Progenitor cell of endocrine pancreas (in vitro differentiated cells): ENCODE measurements at regions not wholly inside any gene's neighbourhood (a gene's known extent, or its start where the extent isn't known, plus 50 kb on each side); places are given as distances from the start of the nearest gene placed in this dataset.

Experiments used
- DNase-seq: peaks from one replicate; pipeline ENCODE4 v3.0.0; 2021; ENCODE audit warnings: low spot score; ENCODE audit not compliant: unreplicated experiment
- H3K27ac Mint-ChIP-seq: 2 replicates; pipeline ENCODE4 v1.8.0; 2021; ENCODE audit warnings: mild to moderate bottlenecking, moderate library complexity, mixed read lengths
- H3K27me3 Mint-ChIP-seq: 2 replicates; pipeline ENCODE4 v1.8.0; 2021; ENCODE audit warnings: mixed read lengths
- H3K36me3 Mint-ChIP-seq: 2 replicates; pipeline ENCODE4 v1.8.0; 2022; ENCODE audit warnings: mixed read lengths; ENCODE audit not compliant: insufficient read depth
- H3K4me1 Mint-ChIP-seq: 2 replicates; pipeline ENCODE4 v1.8.0; 2021; ENCODE audit warnings: low read depth, mixed read lengths
- H3K4me3 Mint-ChIP-seq: 2 replicates; pipeline ENCODE4 v1.8.0; 2021; ENCODE audit warnings: low read depth, mild to moderate bottlenecking, moderate library complexity, mixed read lengths
- H3K9me3 Mint-ChIP-seq: 2 replicates; pipeline ENCODE4 v1.8.0; 2021; ENCODE audit warnings: low read depth, mixed read lengths
- TF ChIP-seq, protein P1 (sequence below): fragments of 200-600 bp; sonication (generic); IDR thresholded peaks from one replicate; pipeline ENCODE4 v1.5.0; 2021; ENCODE audit warnings: antibody characterized with exemption, mild to moderate bottlenecking; ENCODE audit not compliant: unreplicated experiment

DNA sequence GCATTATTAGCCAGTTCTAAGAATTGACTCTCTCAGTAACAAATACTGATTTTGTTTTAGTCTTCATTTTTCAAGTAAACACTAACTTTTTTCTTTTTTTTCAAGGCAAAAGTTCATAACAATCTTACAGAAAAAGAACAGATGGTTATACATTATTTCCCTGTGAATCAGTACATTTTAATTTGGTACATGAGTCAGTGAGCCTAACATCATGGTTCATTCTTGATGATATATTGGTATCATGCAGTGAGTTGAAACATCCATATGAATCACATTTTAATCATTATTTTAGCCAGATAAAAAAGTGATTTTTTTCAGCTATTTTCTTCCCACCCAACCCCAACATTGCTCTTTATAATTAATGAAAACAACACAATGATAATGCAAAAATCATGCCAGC is 184.3 kb upstream of the TACR3 start:
- TF ChIP-seq, protein P1, sequence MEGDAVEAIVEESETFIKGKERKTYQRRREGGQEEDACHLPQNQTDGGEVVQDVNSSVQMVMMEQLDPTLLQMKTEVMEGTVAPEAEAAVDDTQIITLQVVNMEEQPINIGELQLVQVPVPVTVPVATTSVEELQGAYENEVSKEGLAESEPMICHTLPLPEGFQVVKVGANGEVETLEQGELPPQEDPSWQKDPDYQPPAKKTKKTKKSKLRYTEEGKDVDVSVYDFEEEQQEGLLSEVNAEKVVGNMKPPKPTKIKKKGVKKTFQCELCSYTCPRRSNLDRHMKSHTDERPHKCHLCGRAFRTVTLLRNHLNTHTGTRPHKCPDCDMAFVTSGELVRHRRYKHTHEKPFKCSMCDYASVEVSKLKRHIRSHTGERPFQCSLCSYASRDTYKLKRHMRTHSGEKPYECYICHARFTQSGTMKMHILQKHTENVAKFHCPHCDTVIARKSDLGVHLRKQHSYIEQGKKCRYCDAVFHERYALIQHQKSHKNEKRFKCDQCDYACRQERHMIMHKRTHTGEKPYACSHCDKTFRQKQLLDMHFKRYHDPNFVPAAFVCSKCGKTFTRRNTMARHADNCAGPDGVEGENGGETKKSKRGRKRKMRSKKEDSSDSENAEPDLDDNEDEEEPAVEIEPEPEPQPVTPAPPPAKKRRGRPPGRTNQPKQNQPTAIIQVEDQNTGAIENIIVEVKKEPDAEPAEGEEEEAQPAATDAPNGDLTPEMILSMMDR, result no peak
- no peaks in the 10 kb centered on the region for H3K4me1 Mint-ChIP-seq
- no peaks in the 10 kb centered on the region for H3K36me3 Mint-ChIP-seq
- H3K27ac Mint-ChIP-seq, result no peak overlapping the region
- DNase-seq, result no peak
- H3K4me3 Mint-ChIP-seq, result no peak overlapping the region
- no peaks in the 10 kb centered on the region for H3K27me3 Mint-ChIP-seq
- H3K9me3 Mint-ChIP-seq, result peaks cover 9% of the 10 kb centered on the region

DNA sequence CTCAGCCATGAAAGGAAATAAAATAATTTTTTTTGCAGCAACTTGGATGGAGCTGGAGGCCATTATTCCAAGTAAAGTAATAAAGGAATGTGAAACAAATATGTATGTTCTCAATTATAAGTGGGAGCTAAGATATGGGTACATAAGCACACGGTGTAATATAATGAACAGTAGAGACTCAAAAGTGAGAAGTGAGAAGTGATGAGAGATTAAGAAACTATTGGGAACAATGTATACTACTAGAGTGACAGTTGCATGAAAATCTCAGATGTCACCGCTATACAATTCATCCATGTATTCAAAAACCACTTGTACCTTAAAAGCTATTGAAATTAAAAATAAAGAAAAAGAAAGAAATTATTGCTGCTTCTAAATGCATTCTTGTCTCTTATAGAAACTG is 182.9 kb upstream of the TACR3 start:
- TF ChIP-seq, protein P1, result no peak
- no peak overlapping the region for H3K4me3 Mint-ChIP-seq
- no peaks in the 10 kb centered on the region for H3K36me3 Mint-ChIP-seq
- DNase-seq, result no peak
- H3K27me3 Mint-ChIP-seq, result no peaks in the 10 kb centered on the region
- H3K27ac Mint-ChIP-seq, result no peak overlapping the region
- H3K4me1 Mint-ChIP-seq, result no peaks in the 10 kb centered on the region
- H3K9me3 Mint-ChIP-seq, result peaks cover 9% of the 10 kb centered on the region

DNA sequence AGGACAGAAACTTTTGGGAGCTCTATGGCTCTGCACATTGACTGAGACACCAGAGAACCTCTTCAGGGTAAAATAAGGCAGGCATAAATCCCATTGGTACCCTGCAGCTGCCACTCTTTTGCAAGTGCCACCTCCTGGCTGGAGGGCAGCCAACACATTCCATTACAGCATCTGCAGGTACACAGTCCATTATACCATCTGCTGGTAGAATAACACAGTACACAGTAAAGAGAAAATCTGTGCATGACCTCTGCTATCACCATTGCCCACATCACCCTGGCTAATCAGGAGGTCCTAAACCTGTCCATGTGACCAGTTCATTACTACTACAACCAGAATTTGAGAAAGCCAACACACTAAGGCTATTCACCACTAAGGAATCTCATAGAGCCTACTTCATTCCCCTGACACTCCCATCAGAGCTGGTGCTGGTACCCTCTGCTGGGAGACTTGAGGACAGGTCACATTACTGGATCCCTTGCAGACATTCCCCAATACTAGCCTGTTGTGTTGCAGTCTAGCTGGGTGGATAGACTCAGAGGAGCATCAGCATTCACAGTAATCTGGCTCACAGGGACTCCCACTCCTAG is 176.2 kb upstream of the TACR3 start:
- Mint-ChIP-seq H3K27ac (no peak overlapping the region), H3K36me3 (no peaks in the 10 kb centered on the region), H3K4me1 (no peaks in the 10 kb centered on the region), H3K27me3 (no peaks in the 10 kb centered on the region), H3K9me3 (peaks cover 6% of the 10 kb centered on the region), H3K4me3 (no peak overlapping the region)
- no peak for DNase-seq
- TF ChIP-seq, protein P1, result no peak

DNA sequence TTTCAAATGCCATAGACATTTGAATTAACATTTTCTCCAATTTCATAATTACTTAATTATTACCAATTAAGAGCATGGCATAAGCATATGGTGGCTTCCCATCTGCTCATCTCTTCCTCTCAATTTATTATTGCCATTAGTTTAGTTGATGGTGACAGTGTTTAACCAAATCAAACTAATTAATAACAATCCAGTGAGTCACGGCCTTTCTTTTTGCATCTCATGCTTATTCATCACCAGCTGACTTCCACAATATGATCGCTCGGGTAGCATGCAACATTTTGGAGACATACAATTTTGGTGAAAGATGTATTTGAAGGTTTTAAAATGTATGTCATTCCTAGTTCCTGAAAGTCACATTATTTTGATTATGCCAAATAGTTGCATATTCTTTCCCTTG is 172.8 kb upstream of the TACR3 start:
- H3K27me3 Mint-ChIP-seq, result no peaks in the 10 kb centered on the region
- TF ChIP-seq, protein P1, result no peak

DNA sequence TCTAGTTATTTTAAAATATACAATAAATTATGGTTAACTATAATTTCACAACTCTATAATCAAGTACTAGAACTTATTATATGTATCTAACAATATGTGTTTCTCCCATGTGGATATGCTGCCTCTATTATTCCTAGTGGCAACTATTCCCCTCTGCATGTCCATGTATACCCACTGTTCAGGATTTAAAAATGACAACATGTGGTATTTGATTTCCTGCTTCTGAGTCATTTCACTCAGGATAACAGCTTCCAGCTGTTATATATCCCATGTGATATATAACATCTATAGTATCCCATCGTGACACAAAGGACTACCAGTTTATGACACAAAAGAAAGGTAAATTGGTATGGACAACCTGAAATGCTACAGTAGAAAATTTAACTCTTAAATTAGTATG is 167.4 kb upstream of the TACR3 start:
- no peak overlapping the region for H3K4me3 Mint-ChIP-seq
- TF ChIP-seq, protein P1, result no peak
- no peaks in the 10 kb centered on the region for H3K4me1 Mint-ChIP-seq
- no peaks in the 10 kb centered on the region for H3K27me3 Mint-ChIP-seq
- H3K9me3 Mint-ChIP-seq, result no peaks in the 10 kb centered on the region
- DNase-seq, result no peak
- no peaks in the 10 kb centered on the region for H3K36me3 Mint-ChIP-seq
- H3K27ac Mint-ChIP-seq, result no peak overlapping the region

More for the DNA sequence above, 172.8 kb upstream of the TACR3 start:
- Mint-ChIP-seq H3K9me3 (peaks cover 6% of the 10 kb centered on the region), H3K4me3 (no peak overlapping the region), H3K4me1 (no peaks in the 10 kb centered on the region), H3K36me3 (no peaks in the 10 kb centered on the region), H3K27ac (no peak overlapping the region)
- DNase-seq, result no peak
